ENCODE measurements at regions not wholly inside any gene's neighbourhood (a gene's known extent, or its start where the extent isn't known, plus 50 kb on each side); places are given as distances from the start of the nearest gene placed in this dataset.

DNA sequence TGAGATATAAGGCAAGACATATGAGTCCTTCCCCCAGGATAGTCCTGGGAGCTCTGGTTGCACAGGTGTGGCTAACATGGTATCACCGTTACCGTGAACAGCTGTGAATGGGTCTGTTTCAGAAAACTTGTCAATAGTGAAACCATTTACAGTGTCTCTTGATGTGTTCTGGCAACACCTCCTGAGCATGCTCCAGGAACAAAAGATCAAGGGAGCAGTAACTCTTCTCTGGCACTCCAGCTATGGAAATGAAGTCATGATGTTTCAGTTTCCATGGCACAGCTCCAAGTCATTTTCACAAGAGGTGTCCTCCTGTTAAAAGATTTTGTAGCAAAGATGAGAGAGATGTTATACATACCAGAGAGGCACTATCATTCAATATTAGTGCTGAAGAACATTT lies 253.7 kb downstream of the SNAPC1 start:
- H3K4me1 ChIP-seq (ENCODE audit: control insufficient read depth in 1 of 2, insufficient read depth in 1 of 2, low read depth in 1 of 2, low read length in 1 of 2), result no peaks in the 10 kb centered on the region
- no peaks in the 10 kb centered on the region for H3K9me3 ChIP-seq
- H3K4me3 ChIP-seq (ENCODE audit: low read depth in 1 of 2, low read length in 1 of 2), result no peak overlapping the region
- H3K27ac ChIP-seq, result no peak overlapping the region
- H3K27me3 ChIP-seq, result no peaks in the 10 kb centered on the region
- no peak for TF ChIP-seq CTCF (IDR thresholded peaks at IDR 0.05)
- H3K36me3 ChIP-seq, result no peaks in the 10 kb centered on the region

DNA sequence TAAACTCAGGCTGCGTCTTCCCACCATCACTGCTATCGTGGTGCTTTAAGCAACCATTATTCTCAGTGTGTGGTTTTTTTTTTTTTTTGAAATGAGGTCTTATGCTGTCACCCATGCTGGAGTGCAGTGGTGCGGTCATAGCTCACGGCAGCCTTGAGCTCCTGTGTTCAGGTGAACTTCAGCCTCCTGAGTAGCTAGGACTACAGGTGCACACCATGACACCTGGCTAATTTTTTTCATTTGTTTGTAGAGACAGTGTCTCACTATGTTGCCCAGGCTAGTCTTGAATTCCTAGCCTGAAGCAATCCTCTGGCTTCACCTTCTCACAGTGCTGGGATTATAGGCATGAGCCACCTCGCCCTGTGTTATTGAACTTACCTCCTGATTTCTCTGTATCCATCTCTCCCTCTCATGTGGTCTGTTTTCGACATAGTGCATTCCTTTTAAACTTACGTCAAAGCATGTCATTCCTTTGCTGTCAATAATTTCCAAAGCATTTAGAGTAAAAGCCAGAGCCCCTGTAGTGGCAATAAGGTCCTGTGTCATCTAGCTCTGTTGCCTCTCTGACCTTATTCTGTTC lies 255.5 kb downstream of the SNAPC1 start:
- H3K36me3 ChIP-seq, result no peaks in the 10 kb centered on the region
- H3K27me3 ChIP-seq, result no peaks in the 10 kb centered on the region
- H3K9me3 ChIP-seq, result no peaks in the 10 kb centered on the region
- H3K4me3 ChIP-seq (ENCODE audit: low read depth in 1 of 2, low read length in 1 of 2), result no peak overlapping the region
- no peak overlapping the region for H3K27ac ChIP-seq
- TF ChIP-seq CTCF (IDR thresholded peaks at IDR 0.05), result no peak
- no peaks in the 10 kb centered on the region for H3K4me1 ChIP-seq (ENCODE audit: control insufficient read depth in 1 of 2, insufficient read depth in 1 of 2, low read depth in 1 of 2, low read length in 1 of 2)

DNA sequence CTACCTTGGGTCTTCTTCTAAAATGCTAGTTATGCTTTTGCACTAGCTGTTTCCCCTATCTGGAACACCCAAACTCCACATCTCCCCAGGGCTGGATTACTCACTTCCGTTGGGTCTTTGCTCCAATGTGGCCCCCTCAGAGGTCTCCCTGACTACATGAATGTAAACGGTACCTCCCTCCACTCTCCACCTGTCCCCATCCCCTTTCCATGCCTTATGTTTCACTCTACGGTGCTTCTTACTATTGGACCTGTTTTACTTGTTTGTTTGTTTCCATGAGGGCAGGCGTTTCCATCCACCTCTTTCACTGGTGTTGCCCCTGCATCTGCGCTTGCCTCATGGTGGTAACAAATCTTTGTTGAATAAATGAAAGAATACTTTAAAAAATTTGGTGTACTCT lies 256.4 kb downstream of the SNAPC1 start:
- no peak overlapping the region for H3K27ac ChIP-seq
- no peak overlapping the region for H3K4me3 ChIP-seq (ENCODE audit: low read depth in 1 of 2, low read length in 1 of 2)
- H3K27me3 ChIP-seq, result no peaks in the 10 kb centered on the region
- no peak for TF ChIP-seq CTCF (IDR thresholded peaks at IDR 0.05)
- H3K9me3 ChIP-seq, result no peaks in the 10 kb centered on the region
- H3K4me1 ChIP-seq (ENCODE audit: control insufficient read depth in 1 of 2, insufficient read depth in 1 of 2, low read depth in 1 of 2, low read length in 1 of 2), result no peaks in the 10 kb centered on the region
- H3K36me3 ChIP-seq, result no peaks in the 10 kb centered on the region

DNA sequence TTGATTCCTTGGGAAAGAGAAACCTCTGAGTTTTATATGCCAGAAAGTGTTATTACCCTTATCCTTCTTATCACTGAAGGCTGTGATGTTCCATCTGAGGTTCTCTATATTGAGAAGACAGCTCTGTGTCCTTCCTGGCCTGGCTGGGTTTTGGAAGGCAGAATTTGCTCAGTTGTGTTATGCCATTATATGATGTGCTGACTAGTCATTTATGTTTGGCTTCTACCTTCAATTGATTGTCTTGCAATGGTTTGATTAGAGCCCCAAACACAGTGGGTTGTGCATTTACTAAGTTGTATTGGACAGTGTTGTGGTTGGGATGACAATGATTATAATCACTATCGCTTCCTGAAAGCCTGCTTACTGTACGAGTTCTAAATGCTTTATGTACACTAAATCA lies 265.7 kb downstream of the SNAPC1 start:
- Histone ChIP-seq H3K9me3 (no peaks in the 10 kb centered on the region), H3K27me3 (no peaks in the 10 kb centered on the region), H3K4me1 (ENCODE audit: control insufficient read depth in 1 of 2, insufficient read depth in 1 of 2, low read depth in 1 of 2, low read length in 1 of 2) (no peaks in the 10 kb centered on the region), H3K4me3 (ENCODE audit: low read depth in 1 of 2, low read length in 1 of 2) (no peak overlapping the region), H3K36me3 (no peaks in the 10 kb centered on the region), H3K27ac (no peak overlapping the region)
- TF ChIP-seq CTCF (IDR thresholded peaks at IDR 0.05), result no peak

DNA sequence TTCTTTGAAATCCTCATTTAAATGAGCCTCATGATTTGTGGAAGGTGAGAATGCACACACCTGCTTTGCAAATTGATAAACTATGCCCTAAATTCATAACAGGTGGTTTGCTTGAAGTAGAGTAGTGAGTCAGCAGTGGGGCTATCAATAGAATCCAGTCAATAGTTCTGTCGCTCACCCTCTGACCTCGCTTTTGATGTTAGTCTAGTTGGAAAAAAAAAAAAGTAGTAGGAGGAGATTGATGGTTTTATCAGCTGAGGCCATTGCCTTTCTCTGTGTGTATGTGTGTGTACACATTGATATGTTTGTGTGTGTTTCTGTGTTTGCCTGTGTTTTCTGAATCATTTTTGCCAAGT lies 267.3 kb downstream of the SNAPC1 start:
- Histone ChIP-seq H3K27ac (no peak overlapping the region), H3K27me3 (no peaks in the 10 kb centered on the region), H3K36me3 (no peaks in the 10 kb centered on the region), H3K4me3 (ENCODE audit: low read depth in 1 of 2, low read length in 1 of 2) (no peak overlapping the region), H3K9me3 (no peaks in the 10 kb centered on the region), H3K4me1 (ENCODE audit: control insufficient read depth in 1 of 2, insufficient read depth in 1 of 2, low read depth in 1 of 2, low read length in 1 of 2) (no peaks in the 10 kb centered on the region)
- no peak for TF ChIP-seq CTCF (IDR thresholded peaks at IDR 0.05)

- Histone ChIP-seq H3K27ac (no peak overlapping the region), H3K36me3 (no peaks in the 10 kb centered on the region), H3K9me3 (no peaks in the 10 kb centered on the region), H3K4me1 (ENCODE audit: control insufficient read depth in 1 of 2, insufficient read depth in 1 of 2, low read depth in 1 of 2, low read length in 1 of 2) (no peaks in the 10 kb centered on the region), H3K4me3 (ENCODE audit: low read depth in 1 of 2, low read length in 1 of 2) (no peak overlapping the region), H3K27me3 (no peaks in the 10 kb centered on the region)
- no peak for TF ChIP-seq CTCF (IDR thresholded peaks at IDR 0.05)
Observed at GRCh38 chr14:62030387-62030786, 268.2 kb downstream of the SNAPC1 start.

All from neutrophil (primary cell).